Fibroblast of skin of scalp (primary cell): ENCODE measurements at regions not wholly inside any gene's neighbourhood (a gene's known extent, or its start where the extent isn't known, plus 50 kb on each side); places are given as distances from the start of the nearest gene placed in this dataset.
A peak's percentile ranks its signal among the peaks of the same experiment; 100 is the strongest.
"Not testable (repeated sequence)": the region's sequence is repeated elsewhere in the genome, so short reads cannot be mapped to it uniquely, and the experiment has no call there.

Experiments used
- DNase-seq: peaks from one replicate; pipeline ENCODE4 v3.0.0-alpha.2; 2013

DNA sequence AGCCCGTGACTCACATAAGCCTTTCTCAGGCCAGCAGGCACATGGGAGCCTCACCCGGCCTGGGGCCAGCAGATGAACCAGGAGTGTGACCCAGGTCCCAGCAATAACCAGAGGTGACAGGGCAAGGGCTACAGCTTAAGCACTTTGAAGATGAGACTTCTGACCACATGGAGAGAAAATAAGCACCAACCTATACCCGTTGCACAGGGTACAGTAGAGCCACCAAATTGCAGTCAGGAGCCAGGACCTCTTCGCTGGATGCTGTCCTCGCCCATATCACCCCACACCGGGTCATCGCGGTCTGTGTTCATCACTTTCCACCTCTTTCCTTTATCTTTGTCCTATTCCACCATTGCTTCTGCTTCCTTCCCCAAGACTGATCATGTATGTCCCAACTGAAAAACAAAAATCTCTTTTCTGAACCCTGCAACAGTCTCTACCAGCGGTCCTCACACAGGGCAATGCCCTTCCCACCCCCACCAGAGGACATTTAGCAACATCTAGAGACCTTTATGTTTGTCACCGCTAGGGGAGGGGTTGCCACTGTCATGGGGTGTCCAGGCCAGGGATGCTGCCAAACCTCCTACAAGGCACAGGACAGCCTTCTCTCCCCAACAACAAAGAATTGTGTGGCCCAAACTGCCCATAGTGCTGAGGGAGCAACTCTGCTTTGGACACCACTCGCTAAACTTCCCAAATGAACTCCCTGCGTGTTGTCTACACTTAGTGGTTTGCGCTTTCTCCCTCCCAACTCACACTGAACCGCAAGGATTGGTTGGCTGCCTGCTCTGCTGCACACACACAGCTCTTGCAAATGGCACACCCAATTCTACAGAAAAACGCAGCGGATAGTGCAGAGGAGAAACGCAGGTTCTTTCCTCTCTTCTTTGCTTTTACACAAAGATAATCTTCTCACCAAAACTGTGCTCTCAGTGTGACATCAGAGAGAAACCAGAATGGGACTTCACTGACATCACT, 219.4 kb upstream of the FRG1 start:
- DNase-seq: not testable (repeated sequence)

DNA sequence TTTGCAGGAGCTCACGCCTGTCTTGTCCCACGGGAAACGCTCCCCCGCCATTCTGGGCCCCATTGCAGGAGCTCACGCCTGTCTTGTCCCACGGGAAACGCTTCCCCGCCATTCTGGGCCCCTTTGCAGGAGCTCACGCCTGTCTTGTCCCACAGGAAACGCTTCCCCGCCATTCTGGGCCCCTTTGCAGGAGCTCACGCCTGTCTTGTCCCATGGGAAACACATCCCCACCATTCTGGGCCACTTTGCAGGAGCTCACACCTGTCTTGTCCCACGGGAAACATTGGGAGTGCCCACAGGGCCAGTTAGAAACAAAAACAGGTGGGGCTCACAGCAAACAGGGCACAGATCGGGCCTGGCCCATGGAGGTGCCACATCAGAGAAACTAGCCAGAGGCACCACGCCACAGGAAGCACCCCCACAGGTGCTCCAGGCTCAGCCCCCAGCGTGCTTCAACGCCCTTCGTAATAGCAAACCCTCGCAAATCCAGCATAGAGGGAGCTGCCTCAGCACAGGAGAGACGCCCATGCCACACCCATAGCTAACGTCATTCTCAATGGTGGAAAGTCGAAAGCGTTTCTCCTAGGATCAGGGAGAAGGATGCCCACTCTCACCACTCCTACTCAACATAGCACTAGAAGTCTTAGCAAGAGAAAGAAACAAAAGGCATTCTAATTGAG, 218.2 kb upstream of the FRG1 start:
- peak; percentile 44 for DNase-seq

DNA sequence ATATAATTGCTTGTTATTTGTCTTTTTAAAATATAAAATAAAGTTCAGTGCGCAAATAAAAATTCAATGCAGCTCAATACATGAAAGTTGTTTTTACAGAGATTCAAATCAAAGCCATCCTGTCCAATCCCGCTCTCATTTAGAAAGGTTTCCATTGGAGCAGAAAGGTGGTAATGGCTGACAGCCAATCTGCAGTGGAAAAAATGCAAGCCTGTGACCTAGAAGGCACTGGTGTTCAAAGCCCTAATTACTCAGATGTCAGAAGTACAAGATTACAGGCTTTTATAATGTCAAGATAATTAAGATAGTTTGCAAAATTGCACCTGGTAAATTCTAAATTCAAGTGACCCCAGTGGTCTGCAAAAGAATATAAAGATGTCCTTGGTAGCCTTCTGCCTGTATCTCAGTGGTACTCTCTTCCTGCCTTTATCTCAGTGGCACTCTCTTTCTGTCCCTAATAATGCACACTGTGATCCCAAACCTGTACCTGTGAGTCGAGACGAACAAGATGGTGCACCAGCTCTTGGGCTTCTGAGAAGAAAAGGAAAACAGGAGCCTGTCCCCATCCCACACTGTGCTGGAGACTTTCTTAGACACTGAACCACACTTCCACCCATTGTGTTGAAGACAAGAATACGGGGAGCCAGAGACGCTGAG, 212.6 kb upstream of the FRG1 start:
- DNase-seq: not testable (repeated sequence)

DNA sequence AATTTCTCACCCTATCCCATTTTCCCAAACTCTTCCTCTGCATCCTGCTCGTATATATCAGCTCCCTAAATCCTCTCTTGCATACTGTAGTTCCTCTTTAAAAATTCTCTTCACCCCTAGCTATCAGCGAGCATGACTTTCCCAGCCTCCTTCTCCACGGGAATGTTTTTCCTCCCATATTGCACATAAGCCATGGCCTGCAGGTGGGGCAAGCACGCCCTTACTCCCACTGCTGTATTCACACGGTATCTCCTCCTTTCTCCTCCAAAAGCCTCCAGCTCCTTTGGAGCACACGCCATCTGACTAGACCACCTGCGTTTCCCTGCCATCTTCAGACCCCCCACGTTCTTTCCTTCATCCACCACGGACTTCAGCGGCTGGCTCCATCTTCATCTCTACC, 208.7 kb upstream of the FRG1 start:
- not testable (repeated sequence) for DNase-seq

DNA sequence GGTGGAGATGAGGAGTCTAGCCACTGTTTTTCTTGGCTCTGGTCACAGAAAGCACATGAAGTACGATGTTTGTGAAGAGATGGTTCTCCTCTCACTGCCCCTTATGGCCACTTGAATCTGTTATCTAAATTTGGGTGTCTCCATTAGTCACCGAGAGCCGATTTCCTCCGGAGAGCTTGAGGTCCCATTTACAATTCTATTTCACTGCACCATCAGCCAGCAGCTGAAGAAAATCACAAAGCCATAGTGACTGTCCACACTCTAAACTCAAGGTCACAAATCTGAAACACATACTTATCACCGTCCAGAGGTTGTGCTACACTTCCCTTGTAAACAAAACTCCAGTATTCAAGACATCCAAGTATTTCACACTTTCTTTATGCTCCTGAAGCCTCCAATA, 207.2 kb upstream of the FRG1 start:
- DNase-seq: not testable (repeated sequence)

DNA sequence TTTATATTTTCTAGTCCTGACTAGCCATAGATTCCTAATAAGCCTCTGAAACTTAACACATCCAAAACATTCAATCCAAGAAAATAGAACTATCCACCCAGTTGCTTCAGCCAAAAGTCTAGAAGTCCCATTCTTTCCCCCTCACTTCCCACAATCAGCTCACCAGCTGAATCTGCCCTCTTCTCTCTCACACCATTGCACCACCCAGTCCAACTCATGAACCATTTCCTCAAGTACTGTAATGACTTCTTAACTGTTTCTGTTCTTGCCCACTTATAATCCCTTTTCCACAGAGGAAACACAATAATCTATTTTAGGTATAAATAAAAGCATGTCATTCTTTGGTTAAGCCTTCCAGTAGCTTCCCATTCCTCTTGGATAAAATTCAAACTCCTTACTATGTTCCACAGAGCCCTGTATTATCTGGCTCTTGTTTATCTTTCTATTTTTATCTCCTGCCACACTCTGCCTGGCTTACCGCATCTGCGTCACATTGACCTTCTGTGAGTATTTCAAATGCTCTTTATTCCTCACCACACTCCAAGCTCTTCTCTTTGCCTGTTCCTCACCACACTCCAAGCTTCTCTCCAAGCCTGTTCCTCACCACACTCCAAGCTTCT, 205.9 kb upstream of the FRG1 start:
- peak; percentile 1 for DNase-seq

DNA sequence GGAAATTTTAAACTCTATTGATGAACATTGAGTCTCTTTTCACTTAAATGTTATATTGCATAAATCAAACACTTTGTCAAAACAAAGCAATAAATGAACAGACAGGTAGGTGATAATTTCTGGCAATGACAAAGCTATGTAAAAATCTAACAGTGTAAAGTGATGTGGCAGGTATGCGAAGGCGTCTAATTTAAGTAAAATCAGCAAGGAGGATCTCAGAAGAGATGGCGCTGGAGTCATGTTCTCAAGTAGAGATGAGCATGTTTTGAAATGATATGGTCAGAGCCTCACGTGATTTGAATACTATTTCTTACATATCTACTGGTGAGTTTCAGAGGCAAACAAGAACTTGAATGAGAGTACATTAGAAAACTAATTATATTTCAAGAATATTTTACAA, 204.0 kb upstream of the FRG1 start:
- not testable (repeated sequence) for DNase-seq

DNA sequence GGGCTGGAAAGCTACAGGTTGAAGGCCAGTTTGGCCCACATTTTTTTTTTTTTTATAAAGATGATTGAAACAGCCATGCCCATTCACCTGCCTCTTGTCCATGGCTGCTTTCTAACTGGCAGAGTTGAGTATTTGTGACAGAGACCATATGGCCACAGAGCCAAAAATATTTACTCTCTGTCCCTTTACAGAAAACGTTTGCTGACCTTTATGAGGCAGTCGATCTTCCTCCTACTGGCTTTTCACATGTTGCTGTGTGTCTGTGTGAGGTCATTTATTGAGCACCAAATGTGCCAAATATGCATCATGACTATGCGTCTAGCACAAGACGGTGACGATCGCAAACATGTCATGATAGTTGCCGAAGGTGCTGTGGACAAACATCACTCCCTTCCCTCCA, 200.6 kb upstream of the FRG1 start:
- not testable (repeated sequence) for DNase-seq

DNA sequence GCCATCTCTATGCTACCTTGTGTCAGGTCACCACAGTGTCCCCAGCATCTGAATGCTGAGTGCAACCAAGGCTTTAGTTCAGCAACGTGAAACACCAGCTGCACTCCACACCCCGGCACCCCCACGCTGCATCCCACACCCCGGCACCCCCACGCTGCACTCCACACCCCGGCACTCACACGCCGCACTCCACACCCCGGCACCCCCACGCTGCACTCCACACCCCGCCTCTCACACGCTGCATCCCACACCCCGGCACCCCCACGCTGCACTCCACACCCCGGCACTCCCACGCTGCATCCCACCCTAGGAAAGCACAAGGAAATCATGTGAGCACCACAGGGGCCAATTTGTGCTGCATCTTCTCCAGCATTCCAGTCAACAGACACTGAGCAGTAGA, 199.8 kb upstream of the FRG1 start:
- peak; percentile 18 for DNase-seq

DNA sequence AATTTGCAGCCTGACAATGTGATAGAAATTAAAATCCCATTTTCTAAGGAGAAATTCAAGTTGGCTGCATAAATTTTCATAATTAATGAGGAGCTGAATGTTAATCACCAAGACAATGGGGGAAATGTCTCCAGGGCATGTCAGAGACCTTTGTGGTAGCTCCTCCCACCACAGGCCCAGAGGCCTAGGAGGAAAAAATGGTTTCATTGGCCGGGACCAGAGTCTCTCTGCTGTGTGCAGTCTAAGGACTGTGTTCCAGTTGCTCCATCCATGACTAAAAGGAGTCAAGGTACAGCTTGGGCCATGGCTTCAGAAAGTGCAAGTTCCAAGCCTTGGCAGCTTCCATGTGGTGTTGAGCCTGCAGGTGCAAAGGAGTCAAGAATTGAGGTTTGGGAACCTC, 187.6 kb upstream of the FRG1 start:
- not testable (repeated sequence) for DNase-seq

DNA sequence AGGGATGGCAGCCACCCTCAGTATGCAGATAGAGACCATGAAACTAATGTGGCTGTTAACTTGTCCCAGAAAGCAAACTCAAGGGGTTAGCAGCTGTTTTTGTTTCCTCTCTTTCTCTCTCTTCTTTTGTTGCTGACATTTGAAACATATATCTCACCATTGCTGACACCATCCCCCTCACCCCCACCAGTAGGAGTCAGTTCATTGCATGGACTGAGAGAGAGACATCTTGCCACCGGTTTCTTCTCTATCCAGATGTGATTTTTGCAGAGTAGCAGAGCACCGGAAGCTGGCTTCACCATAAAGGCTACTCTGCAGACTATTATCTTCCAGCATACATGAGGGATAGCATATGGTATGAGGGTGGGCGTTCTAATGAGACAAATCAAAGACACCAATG, 177.1 kb upstream of the FRG1 start:
- no peak for DNase-seq

DNA sequence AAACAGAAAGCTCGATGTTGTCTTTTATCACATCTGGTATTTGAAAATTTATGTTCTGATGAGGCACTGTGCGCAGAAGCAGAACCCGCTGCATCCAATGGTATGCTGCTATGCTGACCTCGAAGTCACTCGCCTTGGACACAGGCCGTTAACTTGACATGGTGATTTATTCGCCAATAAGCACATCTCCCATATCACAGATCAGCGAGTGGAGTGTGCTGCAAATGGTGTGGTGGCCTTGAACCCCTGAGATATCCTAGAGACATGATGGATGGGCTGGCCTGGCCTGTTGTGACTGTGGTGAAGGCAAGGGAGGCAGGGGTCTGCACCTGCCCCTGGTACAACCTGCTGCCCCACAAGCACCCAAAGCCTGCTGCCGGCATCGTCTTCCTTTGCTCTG, 175.4 kb upstream of the FRG1 start:
- no peak for DNase-seq

DNA sequence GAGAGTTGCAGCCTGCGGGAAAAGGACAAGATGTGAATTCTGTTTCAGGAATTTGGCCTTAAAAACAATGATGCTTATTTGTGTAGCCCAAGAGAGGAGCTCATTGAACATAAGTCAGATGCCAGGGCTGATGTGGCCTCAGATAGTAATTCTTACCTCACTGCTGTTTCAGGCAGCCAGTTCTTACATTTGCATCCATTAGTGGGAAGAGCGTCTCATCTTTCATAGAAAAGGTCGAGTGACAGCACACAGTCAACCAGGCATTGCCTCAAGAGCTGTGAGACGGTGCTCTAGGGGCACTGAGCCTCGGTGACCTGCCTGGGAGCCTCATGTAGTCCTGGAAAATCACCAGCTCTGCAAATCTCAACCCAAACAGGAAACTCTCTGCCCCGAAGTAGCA, 174.9 kb upstream of the FRG1 start:
- no peak for DNase-seq

DNA sequence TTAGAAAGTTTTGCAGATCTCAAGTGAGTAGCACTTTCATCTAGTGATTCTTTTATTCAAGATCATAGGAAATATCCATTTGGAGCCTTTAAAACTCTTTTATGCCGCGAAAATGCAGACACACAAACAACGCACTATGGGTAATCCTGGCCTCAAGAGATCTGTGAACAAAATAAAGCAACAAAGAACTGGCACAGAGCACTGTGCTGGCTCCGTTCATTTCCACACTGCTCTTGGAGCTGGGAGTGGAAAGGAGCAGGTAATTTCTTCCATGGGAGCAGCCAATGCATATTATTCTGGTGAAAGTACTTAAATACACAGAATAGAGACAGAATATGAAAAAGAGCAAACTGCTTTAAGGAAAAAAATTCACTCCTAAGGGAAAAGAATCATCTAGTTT, 172.7 kb upstream of the FRG1 start:
- no peak for DNase-seq

DNA sequence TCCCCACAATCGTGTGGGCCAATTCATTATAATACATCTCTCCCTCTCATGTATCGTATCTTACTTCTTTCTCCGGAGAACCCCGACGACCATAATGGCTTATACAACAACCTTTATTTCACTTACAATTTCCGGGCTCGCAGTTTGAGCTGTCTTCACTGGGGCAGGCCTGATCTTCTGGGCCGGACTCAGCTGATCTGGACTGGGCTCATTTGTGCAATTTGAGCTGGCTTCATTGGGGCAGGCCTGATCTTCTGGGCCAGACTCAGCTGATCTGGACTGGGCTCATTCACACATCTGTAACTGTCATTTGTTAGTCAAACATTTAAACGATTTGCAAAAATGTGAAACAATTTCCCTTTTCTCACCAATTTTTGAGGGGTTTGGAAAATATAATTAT, 171.5 kb upstream of the FRG1 start:
- no peak for DNase-seq

DNA sequence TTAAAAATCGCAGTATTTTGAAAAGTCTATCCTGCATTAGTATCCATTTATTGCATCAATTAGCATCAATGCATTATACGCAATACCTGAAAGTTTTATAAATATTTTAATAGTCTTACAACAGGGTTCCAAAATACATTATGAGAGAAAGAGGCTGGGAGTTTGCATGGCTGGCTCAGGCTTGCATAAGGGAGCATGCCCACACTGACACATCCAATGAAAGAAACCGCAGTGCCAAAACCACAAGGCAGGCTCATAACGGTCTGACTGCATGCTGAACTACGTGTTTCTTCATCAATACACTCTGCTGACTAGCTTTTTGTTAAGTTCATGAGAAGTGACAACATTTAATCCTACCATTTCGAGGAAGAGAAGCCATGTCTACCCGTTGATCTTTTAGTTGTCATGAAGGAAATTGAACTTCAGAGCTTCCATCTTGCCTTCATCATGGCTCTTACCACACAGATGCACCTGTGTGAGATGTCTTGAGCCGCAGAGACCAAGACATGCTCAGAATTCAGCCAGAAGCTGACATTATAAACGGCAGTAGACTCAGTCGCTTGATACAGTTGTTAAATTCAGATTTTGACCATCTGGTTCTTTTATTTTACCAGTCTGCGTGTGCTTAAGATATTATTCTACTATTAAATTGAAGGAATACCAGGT, 168.8 kb upstream of the FRG1 start:
- DNase-seq: no peak

DNA sequence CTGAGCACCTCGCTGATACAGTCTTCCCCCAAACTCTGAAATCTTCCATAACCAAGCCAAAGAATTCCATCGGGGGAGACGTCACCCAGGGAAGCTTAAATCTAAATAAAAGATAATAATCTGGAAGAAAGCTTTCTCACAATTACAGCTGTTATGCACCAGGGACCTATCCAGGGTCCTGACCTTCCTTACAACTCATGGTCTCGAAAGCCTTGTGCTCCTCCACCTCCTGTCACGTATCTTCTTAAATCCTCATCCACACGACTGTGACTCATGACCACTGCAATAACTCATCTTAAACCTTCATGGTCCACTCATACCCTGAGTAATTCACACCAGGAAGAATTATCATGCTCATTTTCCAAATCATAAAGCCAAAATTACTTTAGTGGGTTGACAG, 166.8 kb upstream of the FRG1 start:
- peak; percentile 64 for DNase-seq

DNA sequence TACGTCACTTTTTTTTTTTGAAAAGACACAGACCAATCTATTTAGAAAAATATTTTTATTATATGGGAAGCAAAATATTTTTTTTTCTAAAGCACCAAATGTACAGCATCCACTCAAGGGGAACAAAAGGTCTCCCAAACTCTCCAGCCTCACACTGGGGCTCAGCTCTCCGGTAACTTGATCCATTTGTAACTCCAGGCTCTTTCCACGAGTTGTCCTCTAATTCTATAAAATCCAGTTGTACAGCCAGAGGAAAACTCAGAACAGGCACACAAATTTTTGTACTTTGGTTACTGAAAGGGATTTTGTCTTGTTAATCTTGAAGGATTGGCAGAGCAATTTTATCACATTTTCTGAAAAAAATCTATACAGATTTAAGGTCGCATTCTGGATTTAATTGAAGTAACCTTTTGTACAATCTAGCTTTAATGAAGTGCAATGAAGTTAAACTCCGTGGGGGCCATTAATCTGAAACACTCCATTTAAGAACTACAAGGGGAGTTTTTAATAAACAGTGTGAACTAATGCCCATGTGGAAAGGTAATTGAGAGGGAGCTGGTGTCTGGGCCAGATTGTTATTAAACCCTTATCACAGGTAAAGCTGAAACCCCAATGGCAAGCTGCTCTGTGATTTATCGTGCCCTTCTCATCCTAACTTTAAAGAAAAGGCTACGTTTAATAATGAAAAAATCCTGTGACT, 161.2 kb upstream of the FRG1 start:
- DNase-seq: no peak

DNA sequence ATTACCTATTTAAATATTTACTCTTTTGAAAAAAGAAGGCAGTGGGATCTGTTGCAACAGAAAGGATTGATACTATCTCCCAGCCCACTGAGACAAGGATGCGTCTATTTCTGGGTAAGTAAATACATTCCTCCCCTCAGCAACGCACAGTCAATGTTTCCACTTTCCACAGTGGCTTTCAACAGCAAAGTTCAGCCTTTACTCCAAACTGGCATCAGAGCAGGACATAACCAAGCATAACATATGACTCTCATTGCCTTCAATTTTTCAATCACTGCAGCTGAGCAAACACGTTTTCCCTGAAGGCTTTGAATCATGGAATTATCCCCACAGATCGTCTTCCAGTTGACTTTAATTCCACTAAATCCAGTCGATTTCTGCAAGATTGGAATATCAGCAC, 160.3 kb upstream of the FRG1 start:
- no peak for DNase-seq

DNA sequence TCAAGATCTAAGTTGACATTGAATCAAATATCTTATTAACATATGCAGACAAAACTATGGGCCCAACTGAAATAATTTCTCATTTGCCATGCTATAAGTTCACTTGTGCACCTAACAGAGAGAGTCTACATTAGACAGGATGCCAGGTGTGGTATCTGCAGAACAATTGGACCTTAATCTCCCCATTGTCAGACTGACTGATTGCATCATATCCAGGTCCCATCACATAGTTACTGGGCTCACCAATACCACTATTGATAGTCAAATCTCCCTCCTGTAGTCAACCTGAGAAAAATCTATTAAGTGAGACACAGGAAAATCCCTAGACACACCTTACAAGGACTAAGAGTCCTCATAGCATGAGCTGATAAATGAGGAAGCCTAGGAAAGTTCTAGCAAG, 156.0 kb upstream of the FRG1 start:
- DNase-seq: no peak

DNA sequence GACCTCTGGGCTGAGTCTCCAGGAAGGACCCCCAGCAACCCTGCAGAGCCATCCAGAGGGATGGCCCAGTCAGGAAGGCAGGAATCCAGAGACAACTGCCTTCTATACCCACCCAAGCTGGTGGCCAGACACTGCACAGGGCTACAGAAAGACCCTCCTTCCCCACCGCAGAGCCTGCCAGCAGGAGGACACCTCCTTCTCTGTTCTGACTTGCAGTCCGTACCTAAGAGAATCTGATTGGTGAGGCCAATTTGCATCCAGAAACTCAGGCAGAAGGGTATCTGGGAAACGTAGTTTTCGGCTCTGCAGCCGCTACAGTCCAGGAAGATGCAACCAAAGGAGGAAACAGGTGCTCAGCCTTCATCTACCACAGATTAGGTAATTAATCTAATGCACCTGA, 155.4 kb upstream of the FRG1 start:
- DNase-seq: no peak

DNA sequence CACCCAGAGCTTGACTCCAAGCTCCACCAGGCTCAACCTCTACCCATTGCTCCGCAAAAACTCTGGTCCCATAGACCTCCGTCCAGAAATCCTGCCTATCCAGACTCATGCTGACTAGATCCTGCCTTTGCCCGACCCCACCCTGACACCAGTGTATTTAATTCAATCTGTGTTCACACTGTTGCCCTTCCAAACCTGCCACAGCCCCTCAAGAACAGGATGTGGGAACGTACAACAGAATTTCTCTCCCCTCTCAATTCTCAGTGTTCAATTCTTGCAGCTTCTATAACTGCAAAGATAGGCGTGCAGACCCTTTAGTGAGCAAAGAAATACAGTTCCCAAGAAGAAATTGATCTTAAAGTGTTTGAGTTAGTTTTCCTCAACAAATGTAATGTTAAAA, 154.2 kb upstream of the FRG1 start:
- no peak for DNase-seq
